Lower lobe of right lung (tissue), 2 donors: ENCODE measurements at regions not wholly inside any gene's neighbourhood (a gene's known extent, or its start where the extent isn't known, plus 50 kb on each side); places are given as distances from the start of the nearest gene placed in this dataset.
A peak's percentile ranks its signal among the peaks of the same experiment; 100 is the strongest.

Source experiments
- ATAC-seq, 2 donors: fragments of 200-7000 bp; cut with Tn5 transposase; one replicate each; pipeline ENCODE4 v1.9.1; 2020 to 2022; ENCODE audit warnings: mild to moderate bottlenecking in 2 of 2, moderate library complexity in 2 of 2
- DNase-seq: peaks from one replicate; pipeline ENCODE4 v3.0.0-alpha.2; 2020
- H3K27ac ChIP-seq: fragments of 200-600 bp; one replicate; pipeline ENCODE4 v1.8.0; 2022
- H3K27me3 ChIP-seq: fragments of 200-600 bp; one replicate; pipeline ENCODE4 v1.8.0; 2022; ENCODE audit warnings: low read depth
- H3K36me3 ChIP-seq: fragments of 200-600 bp; one replicate; pipeline ENCODE4 v1.8.0; 2022; ENCODE audit warnings: mild to moderate bottlenecking
- H3K4me1 ChIP-seq: fragments of 200-600 bp; one replicate; pipeline ENCODE4 v1.8.0; 2022
- H3K4me3 ChIP-seq: fragments of 200-600 bp; one replicate; pipeline ENCODE4 v1.8.0; 2022; ENCODE audit warnings: mild to moderate bottlenecking
- H3K9me3 ChIP-seq: fragments of 200-600 bp; one replicate; pipeline ENCODE4 v1.8.0; 2022
- CTCF ChIP-seq: fragments of 200-600 bp; IDR thresholded peaks from one replicate; pipeline ENCODE4 v1.8.0; 2022; ENCODE audit warnings: antibody characterized with exemption, mild to moderate bottlenecking
- intact Hi-C: fragments of 100-400 bp; cut with DNase I; formaldehyde crosslinking; loops from one replicate; pipeline ENCODE4 v1.11.0; 2022
- donor health status: DM: no; HTN: yes; CAD: no; lungs with severe emphysema.

- Histone ChIP-seq H3K4me1 (no peaks in the 10 kb centered on the region), H3K27ac (no peak overlapping the region), H3K36me3 (no peaks in the 10 kb centered on the region), H3K27me3 (no peaks in the 10 kb centered on the region), H3K4me3 (no peak overlapping the region), H3K9me3 (no peaks in the 10 kb centered on the region)
- ATAC-seq: no peak
- no peak for TF ChIP-seq CTCF
- no peak for DNase-seq
- intact Hi-C loops: no loop called here
These were observed 189.0 kb downstream of the VGLL3 start for GRCh38 chr3:86801921-86802320.

GRCh38 chr3:86801066-86801465, 189.9 kb downstream of the VGLL3 start:
- H3K27ac ChIP-seq: no peak overlapping the region
- intact Hi-C loops: no loop called here
- DNase-seq (no peak), ATAC-seq (no peak)
- no peaks in the 10 kb centered on the region for H3K4me1 ChIP-seq
- no peaks in the 10 kb centered on the region for H3K9me3 ChIP-seq
- no peaks in the 10 kb centered on the region for H3K27me3 ChIP-seq
- no peaks in the 10 kb centered on the region for H3K36me3 ChIP-seq
- TF ChIP-seq CTCF: no peak
- no peak overlapping the region for H3K4me3 ChIP-seq

- ATAC-seq (no peak), DNase-seq (no peak)
- Histone ChIP-seq H3K4me1 (no peaks in the 10 kb centered on the region), H3K27ac (no peak overlapping the region), H3K9me3 (no peaks in the 10 kb centered on the region), H3K4me3 (no peak overlapping the region), H3K27me3 (no peaks in the 10 kb centered on the region), H3K36me3 (no peaks in the 10 kb centered on the region)
- no peak for TF ChIP-seq CTCF
- intact Hi-C loops: no loop called here
These were observed 190.8 kb downstream of the VGLL3 start for GRCh38 chr3:86800116-86800515.

GRCh38 chr3:86797946-86798345, 193.0 kb downstream of the VGLL3 start:
- intact Hi-C loops: no loop called here
- Histone ChIP-seq H3K4me1 (no peaks in the 10 kb centered on the region), H3K36me3 (no peaks in the 10 kb centered on the region), H3K9me3 (no peaks in the 10 kb centered on the region), H3K27ac (no peak overlapping the region), H3K27me3 (no peaks in the 10 kb centered on the region), H3K4me3 (no peak overlapping the region)
- DNase-seq (no peak), ATAC-seq (no peak)
- no peak for TF ChIP-seq CTCF

- DNase-seq (no peak), ATAC-seq (no peak)
- intact Hi-C loops: no loop called here
- Histone ChIP-seq H3K36me3 (no peaks in the 10 kb centered on the region), H3K27ac (peak overlapping the region; percentile 72), H3K27me3 (no peaks in the 10 kb centered on the region), H3K4me1 (no peaks in the 10 kb centered on the region), H3K9me3 (no peaks in the 10 kb centered on the region), H3K4me3 (no peak overlapping the region)
- TF ChIP-seq CTCF: no peak
These were observed 196.4 kb downstream of the VGLL3 start for GRCh38 chr3:86794361-86795065.
